ENCODE measurements at regions not wholly inside any gene's neighbourhood (a gene's known extent, or its start where the extent isn't known, plus 50 kb on each side); places are given as distances from the start of the nearest gene placed in this dataset.

DNA sequence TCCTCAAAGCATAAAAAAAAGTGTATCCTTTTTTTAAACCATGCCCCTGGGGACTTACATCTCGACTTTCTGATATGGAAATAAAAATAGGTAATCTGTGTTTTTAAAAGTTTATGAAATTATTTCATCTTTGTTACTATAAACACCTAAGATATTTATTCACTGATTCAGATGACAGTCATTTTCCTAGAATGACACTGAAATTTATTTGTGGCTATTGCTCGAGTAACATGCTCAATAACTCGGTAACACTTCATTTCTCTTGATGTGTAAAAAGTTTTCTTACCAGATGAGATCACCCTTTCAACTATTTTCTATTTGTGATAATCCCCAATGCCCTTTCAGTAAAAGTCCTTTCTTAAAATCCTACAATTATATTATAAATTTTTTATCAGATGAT lies 495.8 kb downstream of the TTLL7 start:
- no peaks in the 10 kb centered on the region for H3K9me3 ChIP-seq (ENCODE audit: low read length)
- H3F3A ChIP-seq (ENCODE audit: insufficient read depth, low read length) = no peaks in the 10 kb centered on the region
- no peak for TF ChIP-seq EZH2 (IDR thresholded peaks at IDR 0.05; ENCODE audit: borderline replicate concordance, low read length)
- TF ChIP-seq, protein P1, sequence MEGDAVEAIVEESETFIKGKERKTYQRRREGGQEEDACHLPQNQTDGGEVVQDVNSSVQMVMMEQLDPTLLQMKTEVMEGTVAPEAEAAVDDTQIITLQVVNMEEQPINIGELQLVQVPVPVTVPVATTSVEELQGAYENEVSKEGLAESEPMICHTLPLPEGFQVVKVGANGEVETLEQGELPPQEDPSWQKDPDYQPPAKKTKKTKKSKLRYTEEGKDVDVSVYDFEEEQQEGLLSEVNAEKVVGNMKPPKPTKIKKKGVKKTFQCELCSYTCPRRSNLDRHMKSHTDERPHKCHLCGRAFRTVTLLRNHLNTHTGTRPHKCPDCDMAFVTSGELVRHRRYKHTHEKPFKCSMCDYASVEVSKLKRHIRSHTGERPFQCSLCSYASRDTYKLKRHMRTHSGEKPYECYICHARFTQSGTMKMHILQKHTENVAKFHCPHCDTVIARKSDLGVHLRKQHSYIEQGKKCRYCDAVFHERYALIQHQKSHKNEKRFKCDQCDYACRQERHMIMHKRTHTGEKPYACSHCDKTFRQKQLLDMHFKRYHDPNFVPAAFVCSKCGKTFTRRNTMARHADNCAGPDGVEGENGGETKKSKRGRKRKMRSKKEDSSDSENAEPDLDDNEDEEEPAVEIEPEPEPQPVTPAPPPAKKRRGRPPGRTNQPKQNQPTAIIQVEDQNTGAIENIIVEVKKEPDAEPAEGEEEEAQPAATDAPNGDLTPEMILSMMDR (IDR thresholded peaks at IDR 0.05; ENCODE audit: low read length) = no peak
- H3K4me3 ChIP-seq (ENCODE audit: low read depth, low read length, poor library complexity, severe bottlenecking) = no peak overlapping the region
- H3K27ac ChIP-seq (ENCODE audit: low read depth, low read length, poor library complexity, severe bottlenecking) = no peak overlapping the region
- H3K27me3 ChIP-seq (ENCODE audit: insufficient read depth, low read length) = no peaks in the 10 kb centered on the region
- H3K36me3 ChIP-seq (ENCODE audit: insufficient read depth, low read length) = no peaks in the 10 kb centered on the region
- no peaks in the 10 kb centered on the region for H3K9me2 ChIP-seq (ENCODE audit: low read depth, low read length)
- no peaks in the 10 kb centered on the region for H4K20me1 ChIP-seq (ENCODE audit: insufficient read depth, low read length)
- H3K4me1 ChIP-seq (ENCODE audit: insufficient read depth, low read length, severe bottlenecking) = no peaks in the 10 kb centered on the region
- no peak overlapping the region for H3K4me2 ChIP-seq (ENCODE audit: low read length)
- H3K9ac ChIP-seq (ENCODE audit: low read length) = no peak overlapping the region
- no peaks in the 10 kb centered on the region for H3K79me2 ChIP-seq (ENCODE audit: insufficient read depth, low read length)
- H2AFZ ChIP-seq (ENCODE audit: low read length) = no peak overlapping the region

DNA sequence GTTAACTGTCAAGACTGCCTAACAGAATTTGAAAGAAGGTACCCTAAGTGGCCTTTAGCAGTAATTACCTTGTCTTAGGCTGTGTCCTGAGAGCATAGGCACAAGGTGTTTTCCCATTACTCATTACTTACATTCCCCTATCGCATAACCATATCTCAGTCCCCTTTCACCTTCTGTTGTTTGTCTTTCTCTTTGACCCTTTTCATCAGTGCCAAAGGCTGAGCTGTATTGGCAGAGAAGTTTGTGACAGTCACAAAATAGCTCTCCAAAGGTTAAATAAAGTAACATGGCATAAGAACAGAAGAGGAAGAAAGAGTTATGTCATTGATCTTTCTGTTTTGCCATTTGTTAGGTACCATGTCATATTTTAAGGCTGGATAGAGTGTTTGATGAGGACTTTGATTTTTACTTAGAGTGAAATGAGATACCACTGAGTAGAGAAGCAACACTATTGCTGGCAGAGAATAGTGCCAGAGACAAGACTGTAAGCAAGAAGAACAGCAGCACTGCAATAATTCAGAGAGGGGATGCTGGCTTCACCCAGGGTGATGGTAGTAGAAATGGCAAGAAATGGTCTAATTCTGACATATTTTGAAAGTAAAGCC lies 497.8 kb downstream of the TTLL7 start:
- Histone ChIP-seq H3K27ac (ENCODE audit: low read depth, low read length, poor library complexity, severe bottlenecking) (no peak overlapping the region), H3K4me3 (ENCODE audit: low read depth, low read length, poor library complexity, severe bottlenecking) (no peak overlapping the region), H3K4me1 (ENCODE audit: insufficient read depth, low read length, severe bottlenecking) (no peaks in the 10 kb centered on the region), H3K9ac (ENCODE audit: low read length) (no peak overlapping the region), H3K9me3 (ENCODE audit: low read length) (no peaks in the 10 kb centered on the region), H3K79me2 (ENCODE audit: insufficient read depth, low read length) (no peaks in the 10 kb centered on the region), H3K27me3 (ENCODE audit: insufficient read depth, low read length) (no peaks in the 10 kb centered on the region), H2AFZ (ENCODE audit: low read length) (no peak overlapping the region), H3K9me2 (ENCODE audit: low read depth, low read length) (no peaks in the 10 kb centered on the region), H3K4me2 (ENCODE audit: low read length) (no peak overlapping the region), H3K36me3 (ENCODE audit: insufficient read depth, low read length) (no peaks in the 10 kb centered on the region), H3F3A (ENCODE audit: insufficient read depth, low read length) (no peaks in the 10 kb centered on the region), H4K20me1 (ENCODE audit: insufficient read depth, low read length) (no peaks in the 10 kb centered on the region)
- TF ChIP-seq, protein P1 (IDR thresholded peaks at IDR 0.05; ENCODE audit: low read length) = no peak
- TF ChIP-seq EZH2 (IDR thresholded peaks at IDR 0.05; ENCODE audit: borderline replicate concordance, low read length) = no peak

DNA sequence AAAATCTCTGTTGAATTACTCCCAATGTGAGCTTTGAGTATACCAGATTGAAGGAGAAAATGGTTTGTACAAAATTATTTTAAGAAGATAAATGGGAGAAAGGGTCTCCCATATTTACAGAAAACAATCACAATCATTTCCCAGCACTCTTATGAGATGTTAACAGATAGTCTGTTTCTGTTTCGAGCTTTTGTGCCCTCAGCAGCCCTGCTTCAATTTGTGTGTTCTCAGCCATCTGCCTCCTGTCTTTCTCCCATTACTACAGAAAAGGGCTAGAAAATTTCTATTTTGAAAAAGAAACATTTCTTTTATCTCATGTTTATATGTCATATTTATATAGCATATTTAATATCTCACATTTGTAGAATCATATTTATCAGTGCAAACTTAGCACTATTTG lies 498.4 kb downstream of the TTLL7 start:
- Histone ChIP-seq H3K9ac (ENCODE audit: low read length) (no peak overlapping the region), H3K36me3 (ENCODE audit: insufficient read depth, low read length) (no peaks in the 10 kb centered on the region), H3K9me2 (ENCODE audit: low read depth, low read length) (no peaks in the 10 kb centered on the region), H3K4me1 (ENCODE audit: insufficient read depth, low read length, severe bottlenecking) (no peaks in the 10 kb centered on the region), H3K27me3 (ENCODE audit: insufficient read depth, low read length) (no peaks in the 10 kb centered on the region), H3F3A (ENCODE audit: insufficient read depth, low read length) (no peaks in the 10 kb centered on the region), H3K9me3 (ENCODE audit: low read length) (no peaks in the 10 kb centered on the region), H2AFZ (ENCODE audit: low read length) (no peak overlapping the region), H3K79me2 (ENCODE audit: insufficient read depth, low read length) (no peaks in the 10 kb centered on the region), H3K4me2 (ENCODE audit: low read length) (no peak overlapping the region), H3K27ac (ENCODE audit: low read depth, low read length, poor library complexity, severe bottlenecking) (no peak overlapping the region), H3K4me3 (ENCODE audit: low read depth, low read length, poor library complexity, severe bottlenecking) (no peak overlapping the region), H4K20me1 (ENCODE audit: insufficient read depth, low read length) (no peaks in the 10 kb centered on the region)
- TF ChIP-seq EZH2 (IDR thresholded peaks at IDR 0.05; ENCODE audit: borderline replicate concordance, low read length) = no peak
- TF ChIP-seq, protein P1 (IDR thresholded peaks at IDR 0.05; ENCODE audit: low read length) = no peak
